ENCODE measurements at regions not wholly inside any gene's neighbourhood (a gene's known extent, or its start where the extent isn't known, plus 50 kb on each side); places are given as distances from the start of the nearest gene placed in this dataset.

DNA sequence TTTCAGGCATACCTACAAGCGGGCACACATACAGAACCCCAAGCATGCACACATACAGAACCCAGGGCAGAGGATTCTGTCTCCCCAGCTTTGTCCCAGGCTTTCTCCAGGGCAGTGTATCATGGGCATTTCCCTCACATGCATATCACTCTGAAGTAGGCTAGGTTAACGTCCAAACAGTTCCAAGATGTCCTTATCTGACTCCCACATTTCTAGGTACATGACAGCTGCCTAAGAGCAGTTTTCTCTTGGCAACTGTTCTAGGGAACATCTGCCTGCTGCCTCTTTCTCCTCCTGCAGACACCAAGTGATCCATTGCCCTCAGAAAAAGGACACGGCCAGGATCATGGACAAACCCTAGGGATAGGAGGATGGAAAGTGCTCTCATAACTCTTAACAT lies 84.9 kb upstream of the NR3C1 start:
- Histone ChIP-seq H3K36me3 (replicated peaks; ENCODE audit: low read depth, low read length) (no peaks in the 10 kb centered on the region), H3K27me3 (ENCODE audit: low read depth, low read length) (no peaks in the 10 kb centered on the region), H3K79me2 (ENCODE audit: low read length) (no peaks in the 10 kb centered on the region), H3K9me3 (ENCODE audit: insufficient read depth, low read length) (no peaks in the 10 kb centered on the region), H4K20me1 (ENCODE audit: insufficient read depth, low read length) (no peaks in the 10 kb centered on the region), H2AFZ (ENCODE audit: low read depth, low read length) (no peak overlapping the region), H3K4me2 (ENCODE audit: low read length) (no peak overlapping the region), H3K4me3 (ENCODE audit: low read length) (no peak overlapping the region), H3K27ac (ENCODE audit: low read length) (no peak overlapping the region), H3K4me1 (ENCODE audit: low read length) (no peaks in the 10 kb centered on the region), H3K9ac (ENCODE audit: low read length) (no peak overlapping the region)
- TF ChIP-seq CTCF (IDR thresholded peaks at IDR 0.05; ENCODE audit: low read depth, low read length) (no peak), EZH2phosphoT487 (IDR thresholded peaks at IDR 0.05; ENCODE audit: low read depth) (no peak)

GRCh38 chr5:143484601-143485000 lies 81.1 kb upstream of the NR3C1 start:
- TF ChIP-seq EZH2phosphoT487 (IDR thresholded peaks at IDR 0.05; ENCODE audit: low read depth) (no peak), CTCF (IDR thresholded peaks at IDR 0.05; ENCODE audit: low read depth, low read length) (no peak)
- Histone ChIP-seq H3K4me2 (ENCODE audit: low read length) (no peak overlapping the region), H3K9ac (ENCODE audit: low read length) (no peak overlapping the region), H3K4me3 (ENCODE audit: low read length) (no peak overlapping the region), H4K20me1 (ENCODE audit: insufficient read depth, low read length) (no peaks in the 10 kb centered on the region), H3K27me3 (ENCODE audit: low read depth, low read length) (no peaks in the 10 kb centered on the region), H3K4me1 (ENCODE audit: low read length) (no peaks in the 10 kb centered on the region), H3K9me3 (ENCODE audit: insufficient read depth, low read length) (no peaks in the 10 kb centered on the region), H3K36me3 (replicated peaks; ENCODE audit: low read depth, low read length) (no peaks in the 10 kb centered on the region), H3K27ac (ENCODE audit: low read length) (no peak overlapping the region), H3K79me2 (ENCODE audit: low read length) (no peaks in the 10 kb centered on the region), H2AFZ (ENCODE audit: low read depth, low read length) (no peak overlapping the region)

GRCh38 chr5:143481697-143482531 lies 78.4 kb upstream of the NR3C1 start:
- Histone ChIP-seq H3K4me3 (ENCODE audit: low read length) (no peak overlapping the region), H3K36me3 (replicated peaks; ENCODE audit: low read depth, low read length) (no peaks in the 10 kb centered on the region), H3K4me1 (ENCODE audit: low read length) (no peaks in the 10 kb centered on the region), H3K79me2 (ENCODE audit: low read length) (no peaks in the 10 kb centered on the region), H3K4me2 (ENCODE audit: low read length) (no peak overlapping the region), H3K9ac (ENCODE audit: low read length) (no peak overlapping the region), H3K9me3 (ENCODE audit: insufficient read depth, low read length) (no peaks in the 10 kb centered on the region), H2AFZ (ENCODE audit: low read depth, low read length) (no peak overlapping the region), H3K27ac (ENCODE audit: low read length) (no peak overlapping the region), H3K27me3 (ENCODE audit: low read depth, low read length) (no peaks in the 10 kb centered on the region), H4K20me1 (ENCODE audit: insufficient read depth, low read length) (no peaks in the 10 kb centered on the region)
- TF ChIP-seq EZH2phosphoT487 (IDR thresholded peaks at IDR 0.05; ENCODE audit: low read depth) (no peak), CTCF (IDR thresholded peaks at IDR 0.05; ENCODE audit: low read depth, low read length) (no peak)

DNA sequence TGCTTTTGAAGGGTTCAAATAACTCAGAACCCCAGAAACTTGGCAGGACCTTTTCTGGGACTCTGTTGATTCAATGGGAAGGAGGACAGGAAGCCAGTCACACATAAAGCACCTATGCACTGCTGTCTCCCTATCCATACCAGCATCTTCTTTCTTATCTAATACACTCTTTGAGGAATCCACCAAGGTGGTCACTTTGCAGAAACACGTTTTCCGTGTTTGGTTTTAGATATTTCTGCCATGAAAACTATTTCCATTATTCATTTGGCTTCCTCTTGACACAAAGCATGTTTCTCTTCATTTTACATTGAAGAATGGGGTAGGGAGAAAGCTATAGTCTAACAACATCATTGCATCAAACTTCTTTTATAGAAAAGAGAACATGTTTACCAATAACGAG lies 76.5 kb upstream of the NR3C1 start:
- Histone ChIP-seq H2AFZ (ENCODE audit: low read depth, low read length) (no peak overlapping the region), H3K9me3 (ENCODE audit: insufficient read depth, low read length) (no peaks in the 10 kb centered on the region)

More for the DNA sequence above, 76.5 kb upstream of the NR3C1 start:
- H3K4me1 ChIP-seq (ENCODE audit: low read length) = no peaks in the 10 kb centered on the region
- no peaks in the 10 kb centered on the region for H3K79me2 ChIP-seq (ENCODE audit: low read length)
- no peaks in the 10 kb centered on the region for H4K20me1 ChIP-seq (ENCODE audit: insufficient read depth, low read length)
- no peak overlapping the region for H3K27ac ChIP-seq (ENCODE audit: low read length)
- no peak overlapping the region for H3K4me3 ChIP-seq (ENCODE audit: low read length)
- no peak overlapping the region for H3K4me2 ChIP-seq (ENCODE audit: low read length)
- H3K27me3 ChIP-seq (ENCODE audit: low read depth, low read length) = no peaks in the 10 kb centered on the region
- TF ChIP-seq CTCF (IDR thresholded peaks at IDR 0.05; ENCODE audit: low read depth, low read length) = no peak
- TF ChIP-seq EZH2phosphoT487 (IDR thresholded peaks at IDR 0.05; ENCODE audit: low read depth) = no peak
- no peaks in the 10 kb centered on the region for H3K36me3 ChIP-seq (replicated peaks; ENCODE audit: low read depth, low read length)
- no peak overlapping the region for H3K9ac ChIP-seq (ENCODE audit: low read length)
